HL-60 (cell line): ENCODE measurements at regions not wholly inside any gene's neighbourhood (a gene's known extent, or its start where the extent isn't known, plus 50 kb on each side); places are given as distances from the start of the nearest gene placed in this dataset.

Source experiments
- CTCF ChIP-seq: IDR thresholded peaks from one replicate; pipeline ENCODE4 v1.5.1; 2011; ENCODE audit warnings: low read length, control low read depth, inconsistent platforms; ENCODE audit not compliant: insufficient read depth
- GABPA ChIP-seq: IDR thresholded peaks from 2 replicates; pipeline ENCODE4 v1.6.1; 2012; ENCODE audit warnings: low read depth
- POLR2AphosphoS5 ChIP-seq: IDR thresholded peaks from 2 replicates; pipeline ENCODE4 v1.6.1; 2012; ENCODE audit warnings: low read depth

DNA sequence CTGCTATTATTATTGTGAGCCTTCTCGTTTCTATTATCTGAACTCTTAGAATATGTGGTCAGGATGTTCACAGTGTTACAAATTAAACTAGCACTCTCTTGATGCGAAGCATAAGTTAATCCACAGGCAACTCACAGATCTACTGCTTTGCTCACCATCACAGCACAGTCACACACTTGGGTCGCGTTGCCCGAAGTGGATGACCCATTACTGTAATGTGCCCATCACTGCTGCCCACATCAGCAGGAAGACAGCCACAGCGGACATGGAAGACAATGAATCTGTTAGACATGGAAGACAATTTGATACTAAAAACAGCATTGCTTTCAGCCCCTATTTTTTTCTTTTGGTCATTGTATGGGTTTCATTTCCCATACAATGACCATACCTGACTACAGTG lies 216.4 kb upstream of the B3GAT1 start:
- TF ChIP-seq CTCF (no peak), GABPA (no peak), POLR2AphosphoS5 (no peak)
